Tongue (tissue), 1 donor: ENCODE measurements at regions not wholly inside any gene's neighbourhood (a gene's known extent, or its start where the extent isn't known, plus 50 kb on each side); places are given as distances from the start of the nearest gene placed in this dataset.

ENCODE experiments used
- DNase-seq: peaks from one replicate; pipeline ENCODE4 v3.0.0-alpha.2; 2015

DNA sequence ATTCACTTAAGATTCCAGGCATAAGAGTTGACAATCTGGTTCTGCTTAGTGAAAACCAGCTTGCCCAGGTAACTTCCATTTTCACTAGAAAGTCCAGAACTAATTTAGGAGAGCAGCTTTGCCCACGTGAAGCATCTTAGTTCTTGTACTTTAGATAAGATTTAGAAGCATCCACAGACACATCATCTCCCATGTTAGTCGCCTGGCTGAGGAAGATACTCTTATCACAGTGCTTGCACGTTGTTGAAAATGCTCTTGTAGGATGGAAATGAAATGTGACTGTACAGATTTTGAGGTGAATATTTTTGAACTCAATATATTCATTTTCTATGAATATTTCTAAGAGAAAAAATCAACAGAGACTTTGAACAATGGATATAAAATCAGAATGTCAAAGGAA lies 159.7 kb downstream of the SOCS6 start:
- no peak for DNase-seq

DNA sequence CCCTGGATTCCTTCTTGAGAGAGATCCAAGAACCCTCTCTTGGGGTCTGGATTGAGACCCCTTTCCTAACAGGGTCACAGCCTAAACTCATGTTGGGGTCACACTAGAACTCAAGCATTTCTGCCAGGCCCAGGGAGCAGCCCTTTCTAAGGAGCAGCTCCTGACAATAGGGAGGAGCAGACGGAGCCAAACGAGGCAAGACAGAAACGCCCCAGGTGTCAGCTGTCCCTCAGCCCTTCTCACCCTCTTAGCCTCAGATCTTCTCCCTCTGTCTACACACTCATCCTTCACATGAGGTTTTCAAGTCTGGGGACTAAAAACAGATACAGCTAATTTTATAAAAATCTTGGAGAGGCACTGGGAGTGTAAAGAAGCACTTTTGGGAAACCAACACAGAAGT lies 157.2 kb downstream of the SOCS6 start:
- no peak for DNase-seq

DNA sequence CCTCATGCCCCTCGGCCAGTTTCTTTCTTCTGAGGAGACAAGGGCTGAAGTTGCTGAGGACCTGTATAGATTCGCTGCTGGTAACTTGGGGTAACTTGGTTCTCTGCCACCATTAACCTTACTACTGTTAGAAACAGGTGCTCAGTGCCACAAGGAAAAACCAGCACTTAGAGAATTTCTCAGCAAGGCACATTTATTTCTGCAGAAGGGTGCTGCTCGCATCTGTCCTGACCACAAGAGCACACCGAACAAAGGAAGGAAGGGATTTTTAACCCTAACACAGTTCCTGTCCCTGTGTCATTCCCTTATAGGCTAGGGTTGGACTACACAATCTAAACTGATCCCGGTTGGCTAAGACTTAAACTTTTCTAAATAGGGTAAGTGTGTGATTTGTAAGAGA lies 154.1 kb downstream of the SOCS6 start:
- no peak for DNase-seq

DNA sequence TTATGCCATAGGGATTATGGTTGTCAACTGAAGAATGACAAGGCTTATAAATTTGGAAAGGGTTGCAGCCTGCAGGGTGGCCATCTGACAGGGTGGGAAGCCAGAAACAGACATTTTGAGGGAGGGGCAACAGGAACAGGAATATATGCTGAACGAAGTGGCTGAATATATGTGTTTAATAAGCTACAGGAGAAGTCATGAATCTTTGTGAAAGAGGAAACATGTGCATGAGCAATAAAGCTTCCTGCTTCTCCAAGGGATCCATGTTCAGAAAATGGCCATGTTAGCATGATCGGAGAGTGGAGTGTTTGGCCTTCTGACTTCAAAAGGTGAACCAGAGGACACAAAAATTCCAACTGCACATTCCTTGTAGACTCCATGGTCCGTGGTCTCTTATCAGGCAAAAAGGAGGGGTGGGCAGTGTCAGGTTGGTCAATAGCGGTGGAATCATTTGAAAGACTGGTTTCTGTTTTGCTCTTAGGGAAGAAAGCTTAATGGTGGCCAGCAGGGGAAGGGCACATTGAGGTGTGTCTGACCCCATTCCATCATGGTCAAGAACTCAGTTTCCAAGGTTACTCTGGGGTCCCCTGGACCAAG lies 144.1 kb downstream of the SOCS6 start:
- no peak for DNase-seq

DNA sequence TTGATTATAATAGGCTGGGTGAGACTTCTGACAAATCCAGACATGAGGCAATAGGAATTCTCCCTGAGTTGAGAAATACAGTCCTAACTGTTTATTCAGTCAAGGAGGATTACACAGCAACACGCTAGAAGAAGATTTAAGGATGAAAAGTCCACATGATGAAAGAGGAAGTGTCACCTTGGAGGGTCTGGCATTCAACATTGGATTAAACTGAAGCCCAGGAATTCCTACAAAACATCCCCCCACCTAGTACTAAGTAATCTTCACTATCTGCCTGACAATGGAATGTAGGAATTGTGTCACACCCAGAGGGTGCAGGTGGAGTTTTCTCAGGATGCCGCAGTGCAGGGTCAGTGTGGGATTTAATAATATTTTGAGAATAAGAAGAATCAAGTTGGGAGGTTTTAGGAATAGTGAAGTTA lies 142.4 kb downstream of the SOCS6 start:
- peak; percentile 17 for DNase-seq

DNA sequence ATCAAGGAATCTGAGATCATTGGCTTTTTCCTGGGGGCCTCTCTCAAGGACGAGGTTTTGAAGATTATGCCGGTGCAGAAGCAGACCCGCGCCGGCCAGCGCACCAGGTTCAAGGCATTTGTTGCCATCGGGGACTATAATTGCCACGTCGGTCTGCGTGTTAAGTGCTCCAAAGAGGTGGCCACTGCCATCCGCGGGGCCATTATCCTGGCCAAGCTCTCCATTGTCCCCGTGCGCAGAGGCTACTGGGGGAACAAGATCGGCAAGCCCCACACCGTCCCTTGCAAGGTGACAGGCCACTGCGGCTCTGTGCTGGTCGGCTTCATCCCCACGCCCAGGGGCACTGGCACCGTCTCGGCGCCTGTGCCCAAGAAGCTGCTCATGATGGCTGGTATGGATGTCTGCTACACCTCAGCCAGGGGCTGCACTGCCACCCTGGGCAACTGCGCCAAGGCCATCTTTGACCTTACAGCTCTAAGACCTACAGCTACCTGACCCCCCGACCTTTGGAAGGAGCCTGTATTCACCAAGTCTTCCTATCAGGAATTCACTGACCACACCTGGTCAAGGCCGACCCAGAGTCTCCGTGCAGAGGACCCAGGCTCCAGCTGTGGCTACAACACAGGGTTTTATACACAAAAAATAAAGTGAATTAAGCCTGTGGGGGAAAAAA lies 141.8 kb downstream of the SOCS6 start:
- no peak for DNase-seq

DNA sequence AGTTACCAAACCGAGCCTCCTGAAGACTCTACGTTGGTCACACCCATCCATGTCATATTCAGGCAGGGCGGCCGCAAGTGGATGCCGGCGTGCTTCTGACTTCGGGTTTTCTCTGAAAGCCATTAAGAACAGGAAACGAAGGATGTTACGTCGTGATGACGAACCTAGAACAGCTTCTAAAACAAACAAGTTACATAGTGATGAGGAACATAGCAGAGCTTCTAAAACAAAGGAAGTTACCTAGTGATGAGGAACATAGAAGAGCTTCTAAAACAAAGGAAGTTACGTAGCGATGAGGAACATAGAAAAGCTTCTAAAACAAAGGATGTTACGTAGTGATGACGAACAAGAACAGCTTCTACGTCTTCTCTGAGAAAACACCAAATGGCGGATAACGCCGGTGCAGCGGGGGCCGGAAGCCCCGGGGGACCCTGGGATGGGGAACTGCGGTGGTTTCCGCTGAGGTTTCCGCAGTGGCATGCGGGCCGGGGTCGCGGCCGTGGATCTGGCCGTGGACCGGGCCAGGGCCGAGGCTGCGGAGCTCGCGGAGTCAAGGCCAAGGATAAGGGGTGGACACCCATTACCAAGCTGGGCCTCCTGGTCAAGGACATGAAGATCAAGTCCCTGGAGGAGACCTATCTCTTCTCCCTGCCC lies 141.1 kb downstream of the SOCS6 start:
- no peak for DNase-seq

DNA sequence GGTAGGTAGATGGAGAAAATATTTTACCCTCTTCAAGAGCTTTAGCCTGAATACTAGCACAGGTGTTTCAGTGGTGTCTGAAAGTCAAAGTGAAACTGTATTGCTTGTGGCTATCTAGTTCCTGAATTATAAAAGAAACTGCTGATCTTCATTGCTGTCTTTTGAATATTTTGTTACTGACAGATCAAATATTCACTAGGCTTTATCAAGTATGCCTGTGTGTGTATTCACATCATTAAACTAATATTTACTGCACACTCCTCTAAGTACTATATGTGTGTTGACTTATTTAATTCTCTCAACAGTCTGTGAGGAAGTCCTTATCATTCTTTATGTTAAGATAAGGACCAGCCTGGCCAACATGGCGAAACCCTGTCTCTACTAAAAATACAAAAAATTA lies 139.6 kb downstream of the SOCS6 start:
- DNase-seq, result no peak

DNA sequence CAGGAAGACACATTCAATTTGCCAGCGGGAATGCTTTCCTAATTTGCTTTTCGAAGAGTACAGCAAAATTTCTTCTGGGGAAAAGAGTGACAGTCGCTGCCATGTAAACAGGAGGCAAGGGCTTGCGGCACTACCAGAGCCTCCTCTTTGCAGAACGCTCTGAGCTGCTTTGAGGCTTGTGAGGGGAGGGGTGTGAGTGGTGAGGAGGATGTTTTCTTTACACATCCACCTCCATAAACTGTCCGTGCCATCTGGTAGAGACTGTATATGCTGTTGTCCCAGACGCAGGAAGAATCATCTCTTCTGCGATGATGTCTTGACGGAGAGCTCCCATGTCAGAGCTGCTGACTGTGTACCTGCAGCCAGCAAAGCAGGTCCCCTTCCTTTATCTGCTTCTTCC lies 138.0 kb downstream of the SOCS6 start:
- DNase-seq, result no peak

DNA sequence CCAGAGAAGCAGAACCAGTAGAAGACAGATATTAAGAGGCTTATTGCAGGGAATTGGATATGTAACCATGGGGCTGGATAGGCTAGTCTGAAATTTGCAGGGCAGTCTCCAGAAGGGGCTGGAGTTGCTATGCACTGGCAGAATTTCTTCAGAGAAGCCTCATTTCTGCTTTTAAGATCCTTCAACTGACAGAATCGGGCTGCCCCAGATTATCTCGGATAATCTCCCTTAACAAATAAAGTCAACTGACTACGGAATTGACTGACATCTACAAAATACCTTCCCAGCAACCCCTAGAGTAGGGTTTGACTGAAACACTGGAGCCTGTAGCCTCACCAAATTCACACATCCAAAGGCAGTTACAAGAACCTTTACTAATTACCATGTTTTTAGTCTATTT lies 136.4 kb downstream of the SOCS6 start:
- no peak for DNase-seq

DNA sequence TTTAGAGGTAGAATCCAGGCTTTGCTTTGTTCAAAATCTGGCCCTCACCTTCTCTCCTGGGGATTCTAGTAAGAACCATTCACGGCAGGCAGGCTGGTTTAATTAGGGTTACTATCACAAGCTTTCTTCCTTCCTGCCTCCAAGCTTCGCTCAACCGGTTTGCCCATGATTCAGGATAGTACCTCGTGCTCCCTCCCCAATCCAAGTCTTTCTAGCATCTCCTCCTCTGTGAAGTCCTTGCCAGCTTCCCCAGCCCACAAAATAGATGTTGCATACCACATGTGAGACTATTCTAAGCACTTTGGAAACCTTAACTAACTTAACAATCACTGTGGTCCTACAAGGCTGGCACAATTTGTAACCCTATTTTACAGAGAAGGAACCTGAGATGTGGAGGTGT lies 135.1 kb downstream of the SOCS6 start:
- DNase-seq, result peak; percentile 36

DNA sequence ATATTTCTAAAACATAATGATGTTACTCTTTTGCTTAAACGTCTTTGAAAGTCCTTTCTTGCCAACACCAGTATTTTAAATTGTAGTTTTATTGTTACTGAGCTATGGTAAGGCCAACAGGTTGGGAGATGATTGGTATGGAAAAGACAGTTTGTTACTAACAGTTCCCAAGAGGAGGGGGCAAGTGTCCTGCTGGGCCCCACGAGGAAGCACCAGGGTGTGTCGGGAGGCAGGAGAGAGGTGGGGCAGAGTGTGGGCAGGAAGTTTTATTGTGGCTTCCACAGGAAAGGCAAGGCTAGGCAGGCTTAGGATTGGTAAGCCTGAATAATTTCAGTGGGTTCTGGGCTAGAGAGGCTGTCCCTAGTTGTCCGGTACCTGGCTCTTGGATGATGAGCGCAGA lies 134.3 kb downstream of the SOCS6 start:
- DNase-seq, result no peak

DNA sequence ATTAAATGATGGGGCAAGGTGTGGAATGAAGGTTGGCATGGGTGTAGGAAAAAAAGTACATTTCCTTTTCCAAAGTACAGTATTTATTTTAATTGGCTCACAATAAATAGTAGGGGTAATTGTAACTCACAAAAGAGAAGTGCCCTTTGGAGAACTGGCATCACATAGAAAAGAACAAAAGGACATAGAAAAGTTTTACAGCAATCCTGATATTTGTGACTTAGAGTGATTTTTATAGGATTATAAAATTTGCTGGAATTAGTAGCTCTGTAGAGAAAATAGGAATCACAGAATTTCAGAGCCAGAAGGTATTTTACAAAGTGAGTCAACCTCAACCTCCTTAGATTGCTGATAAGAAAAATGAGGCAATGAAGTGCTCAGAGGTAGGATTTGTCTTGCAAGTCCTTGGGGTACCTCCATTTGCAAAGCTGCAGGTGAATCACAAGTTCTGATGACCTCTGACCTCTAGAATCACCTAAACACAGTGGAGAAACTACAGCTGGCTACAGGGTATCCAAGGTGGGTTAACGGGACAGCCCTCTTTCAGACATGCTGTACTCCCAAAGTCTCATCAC lies 133.6 kb downstream of the SOCS6 start:
- DNase-seq, result no peak

DNA sequence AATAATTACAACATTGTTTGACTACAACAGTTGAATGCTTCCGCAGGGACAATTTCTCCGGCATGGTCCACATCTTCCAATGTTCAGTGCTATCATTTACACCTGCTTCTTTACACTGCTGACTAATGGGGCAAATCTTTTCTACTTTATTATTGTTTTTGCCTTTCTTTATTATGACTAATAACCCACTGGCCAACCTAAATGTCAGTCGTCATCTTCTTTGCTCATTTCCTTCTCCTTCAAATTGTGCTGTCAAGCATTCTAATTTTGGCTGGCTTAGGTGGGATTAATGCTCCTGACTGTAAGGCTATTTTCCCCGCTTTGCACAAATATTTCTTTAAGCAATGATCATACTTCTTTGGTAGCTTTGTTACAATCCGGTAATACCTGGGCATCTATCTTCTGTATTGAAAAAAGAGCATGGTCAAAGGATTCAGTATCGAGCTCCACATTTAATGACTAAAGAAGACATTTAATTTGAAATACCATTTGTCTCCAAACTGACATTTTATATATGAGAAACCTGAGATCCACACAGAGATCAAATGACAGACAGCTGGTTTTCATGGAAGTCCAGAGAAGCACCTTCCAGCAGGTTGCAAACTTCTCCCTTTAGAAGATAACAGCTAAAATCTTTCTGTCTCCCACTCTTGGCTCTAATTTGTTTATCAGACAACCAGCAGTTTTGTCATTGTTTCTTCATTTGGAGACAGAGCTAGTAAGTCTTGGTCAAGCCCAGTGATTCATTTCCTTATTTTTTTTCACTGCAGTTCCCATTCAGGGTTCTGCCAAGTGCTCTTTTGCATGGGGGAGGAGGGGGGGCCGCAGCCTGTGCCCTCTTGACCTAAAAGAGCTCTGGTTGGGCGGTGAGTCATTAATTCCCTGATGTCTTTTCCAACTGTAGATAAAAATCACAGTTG lies 132.9 kb downstream of the SOCS6 start:
- peak; percentile 6 for DNase-seq

DNA sequence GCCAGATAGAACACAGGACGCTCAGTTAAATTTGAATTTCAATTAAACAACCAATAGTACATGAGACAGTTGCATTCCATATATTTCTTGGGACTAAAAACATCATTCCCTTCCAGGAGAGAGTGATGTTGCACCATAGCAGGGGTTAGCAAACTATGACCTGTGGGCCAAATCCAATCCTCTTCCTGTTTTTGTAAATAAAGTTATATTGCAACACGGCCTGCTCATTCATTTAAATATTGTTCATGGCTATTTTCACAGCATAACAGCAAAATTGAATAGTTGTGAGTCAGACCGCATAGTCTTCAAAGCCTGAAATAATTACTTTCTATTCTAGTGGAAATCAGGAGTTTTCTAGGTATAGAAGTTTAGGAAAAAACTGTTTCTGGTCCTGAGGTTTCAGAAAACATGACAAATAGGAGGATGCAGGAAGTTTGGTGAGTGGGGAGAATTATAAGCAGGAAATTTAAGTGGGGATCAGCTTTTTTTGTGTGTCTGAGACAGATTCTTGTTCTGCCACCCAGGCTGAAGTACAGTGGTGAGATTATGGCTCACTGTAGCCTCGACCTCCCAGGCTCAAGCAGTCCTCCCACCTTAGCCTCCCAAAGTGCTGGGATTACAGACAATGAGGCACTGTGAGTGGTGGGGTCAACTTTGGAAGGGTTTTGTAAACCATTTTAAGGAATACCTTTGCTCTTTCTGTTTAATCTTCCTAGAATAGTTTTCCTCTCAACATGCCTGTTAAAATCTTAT lies 131.5 kb downstream of the SOCS6 start:
- DNase-seq, result no peak

DNA sequence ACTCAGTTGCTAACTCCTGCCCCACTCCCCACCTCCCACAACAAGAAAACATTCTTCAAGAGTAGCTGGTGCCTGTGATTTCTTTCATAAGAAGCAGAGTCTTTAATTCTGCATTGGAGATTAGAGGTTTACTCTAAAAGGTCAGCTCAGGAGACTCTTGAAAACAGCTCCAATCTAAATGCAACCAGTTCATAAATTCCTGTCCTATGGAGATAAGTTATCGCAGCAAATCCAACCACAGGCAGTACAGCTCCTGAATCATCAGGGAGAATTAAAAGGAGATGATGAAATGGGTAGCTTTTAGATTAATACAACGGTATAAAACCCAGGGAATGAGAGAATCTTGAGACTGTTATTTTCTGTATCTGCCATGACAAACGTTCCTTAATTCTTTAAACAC lies 130.7 kb downstream of the SOCS6 start:
- no peak for DNase-seq

DNA sequence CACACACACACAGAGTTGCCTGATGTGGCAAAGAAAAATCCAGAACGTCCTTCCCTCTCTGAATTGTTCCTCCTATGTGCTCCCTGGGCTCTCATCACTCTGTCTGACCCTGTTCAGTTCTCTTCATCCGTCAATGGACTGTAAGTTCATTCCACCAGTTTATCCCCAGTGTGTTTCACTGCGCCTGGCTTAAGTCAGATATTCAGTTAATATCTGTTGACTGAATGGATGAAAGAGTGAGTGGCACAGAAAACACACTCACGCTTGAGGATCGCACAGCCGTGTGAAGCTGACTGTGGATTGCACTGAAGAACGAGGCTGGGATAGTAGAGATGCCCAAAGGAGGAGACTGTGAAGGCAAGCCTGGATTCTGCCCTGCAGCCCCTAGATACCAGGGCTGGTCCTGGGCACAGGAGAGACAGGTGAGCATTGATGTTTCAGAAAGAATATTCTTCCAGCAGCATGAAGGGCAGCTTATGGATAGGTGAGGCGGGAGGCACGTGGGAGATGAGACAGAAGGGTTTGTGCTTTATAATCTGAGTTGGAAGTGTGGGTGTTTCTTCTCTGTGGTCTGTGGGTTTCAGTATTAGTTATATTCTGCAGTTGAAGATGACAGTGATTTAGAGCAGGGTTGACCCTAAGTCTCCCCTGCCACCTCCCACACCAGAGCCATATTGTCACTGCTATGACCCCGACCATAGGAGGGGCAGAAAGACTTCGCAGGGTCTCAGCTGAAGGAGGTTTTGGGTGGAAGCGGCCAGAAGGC lies 129.9 kb downstream of the SOCS6 start:
- DNase-seq, result no peak

DNA sequence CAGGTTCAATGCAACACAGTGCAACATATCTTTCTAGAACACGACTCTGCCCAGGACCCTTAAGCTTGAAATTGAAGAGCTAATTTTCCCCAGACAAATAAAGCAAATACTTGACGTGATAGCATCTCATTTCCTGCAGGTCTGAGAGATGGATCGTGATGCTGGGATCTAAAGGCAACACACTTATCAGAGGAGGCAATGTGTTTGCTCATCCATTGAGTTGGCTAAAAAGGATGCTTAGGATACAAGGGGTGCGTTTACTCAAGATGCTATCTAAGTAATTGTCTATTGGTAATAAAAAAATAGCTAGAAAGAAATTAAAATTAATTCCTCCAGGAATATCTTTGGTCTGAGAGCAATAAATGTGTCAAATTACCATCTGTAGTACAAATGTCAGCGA lies 129.0 kb downstream of the SOCS6 start:
- no peak for DNase-seq

DNA sequence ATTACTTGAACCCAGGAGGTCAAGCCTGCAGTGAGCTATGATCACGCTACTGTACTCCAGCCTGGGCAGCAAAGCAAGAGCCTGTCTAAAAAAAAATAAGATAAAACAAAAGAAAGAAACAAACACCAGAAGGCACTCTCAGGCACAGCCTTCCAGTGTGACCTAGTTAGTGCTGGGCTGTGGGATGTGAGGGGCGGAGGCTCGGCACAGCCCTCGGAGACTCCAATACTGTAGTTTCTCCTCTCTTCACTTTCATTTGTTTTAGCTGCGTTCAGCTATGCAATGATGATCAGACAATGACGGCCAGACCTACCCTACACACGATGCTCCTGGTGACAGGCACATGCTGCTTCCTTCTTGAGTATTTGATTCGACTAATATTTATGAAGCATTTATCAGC lies 127.7 kb downstream of the SOCS6 start:
- no peak for DNase-seq

DNA sequence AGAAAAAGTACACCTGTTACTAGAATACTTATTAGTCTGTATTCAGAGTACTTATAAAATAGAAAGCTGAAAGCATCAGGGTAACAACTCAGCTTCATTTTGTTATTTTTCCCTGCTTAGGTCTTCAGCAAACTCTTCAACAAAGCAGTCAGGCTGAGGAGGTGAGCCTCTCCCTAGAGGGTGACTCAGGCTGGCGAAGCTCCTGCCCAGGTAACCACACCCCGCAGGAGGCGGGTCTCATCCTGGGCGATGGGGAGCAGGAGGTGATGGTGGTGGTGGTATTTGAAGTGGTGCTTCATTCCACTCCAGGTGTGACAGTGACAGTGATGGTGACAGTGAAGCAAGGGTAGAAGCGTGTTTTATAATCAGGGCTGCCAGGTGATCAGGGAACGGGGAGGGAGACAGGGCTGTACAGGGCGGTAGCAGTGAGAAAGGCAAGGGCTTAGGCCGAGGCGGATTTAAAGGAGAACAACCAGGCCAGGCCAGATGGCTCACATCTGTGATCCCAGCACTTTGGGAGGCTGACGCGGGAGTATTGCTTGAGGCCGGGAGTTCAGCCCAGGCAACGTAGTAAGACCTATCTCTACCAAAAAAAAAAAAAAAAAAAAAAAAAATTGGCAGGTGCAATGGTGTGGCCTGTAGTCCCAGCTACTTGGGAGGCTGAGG lies 127.1 kb downstream of the SOCS6 start:
- DNase-seq, result no peak
